GM12872 (cell line): ENCODE measurements at regions not wholly inside any gene's neighbourhood (a gene's known extent, or its start where the extent isn't known, plus 50 kb on each side); places are given as distances from the start of the nearest gene placed in this dataset.

Experiments
- TF ChIP-seq, protein P1 (sequence below): IDR thresholded peaks from 3 replicates; pipeline ENCODE4 v1.5.1; 2011; ENCODE audit warnings: low read depth, mild to moderate bottlenecking, low read length, moderate library complexity; ENCODE audit not compliant: insufficient read depth

- TF ChIP-seq, protein P1, sequence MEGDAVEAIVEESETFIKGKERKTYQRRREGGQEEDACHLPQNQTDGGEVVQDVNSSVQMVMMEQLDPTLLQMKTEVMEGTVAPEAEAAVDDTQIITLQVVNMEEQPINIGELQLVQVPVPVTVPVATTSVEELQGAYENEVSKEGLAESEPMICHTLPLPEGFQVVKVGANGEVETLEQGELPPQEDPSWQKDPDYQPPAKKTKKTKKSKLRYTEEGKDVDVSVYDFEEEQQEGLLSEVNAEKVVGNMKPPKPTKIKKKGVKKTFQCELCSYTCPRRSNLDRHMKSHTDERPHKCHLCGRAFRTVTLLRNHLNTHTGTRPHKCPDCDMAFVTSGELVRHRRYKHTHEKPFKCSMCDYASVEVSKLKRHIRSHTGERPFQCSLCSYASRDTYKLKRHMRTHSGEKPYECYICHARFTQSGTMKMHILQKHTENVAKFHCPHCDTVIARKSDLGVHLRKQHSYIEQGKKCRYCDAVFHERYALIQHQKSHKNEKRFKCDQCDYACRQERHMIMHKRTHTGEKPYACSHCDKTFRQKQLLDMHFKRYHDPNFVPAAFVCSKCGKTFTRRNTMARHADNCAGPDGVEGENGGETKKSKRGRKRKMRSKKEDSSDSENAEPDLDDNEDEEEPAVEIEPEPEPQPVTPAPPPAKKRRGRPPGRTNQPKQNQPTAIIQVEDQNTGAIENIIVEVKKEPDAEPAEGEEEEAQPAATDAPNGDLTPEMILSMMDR = no peak
Observed at GRCh38 chr11:8779732-8780131, 97.1 kb downstream of the RPL27A start.

GRCh38 chr11:8784954-8785353 lies 102.4 kb downstream of the RPL27A start:
- TF ChIP-seq, protein P1 = no peak

DNA sequence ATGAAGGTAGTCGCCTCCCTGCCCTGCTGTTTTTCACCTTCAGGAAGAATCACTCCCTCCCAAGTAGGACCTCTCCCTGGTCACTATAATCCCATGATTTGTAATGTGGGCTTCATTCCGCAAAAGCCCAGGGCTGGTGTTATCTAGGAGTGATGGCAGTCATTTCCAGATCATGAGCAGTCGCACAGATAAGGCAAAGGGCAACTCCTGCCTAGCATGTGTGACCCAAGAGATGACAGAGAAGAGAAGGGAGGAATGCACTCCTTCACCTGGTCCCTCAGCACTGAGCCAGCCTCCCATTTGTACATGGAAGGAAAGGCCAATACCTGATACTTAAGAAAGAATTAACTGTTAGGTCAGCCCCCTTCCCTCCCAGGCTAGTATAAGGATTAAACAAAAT lies 102.9 kb downstream of the RPL27A start:
- TF ChIP-seq, protein P1 = no peak

GRCh38 chr11:8785998-8786397 lies 103.4 kb downstream of the RPL27A start:
- TF ChIP-seq, protein P1 = no peak

GRCh38 chr11:8786933-8787332 lies 104.3 kb downstream of the RPL27A start:
- TF ChIP-seq, protein P1 = no peak

GRCh38 chr11:8787372-8787771 lies 104.8 kb downstream of the RPL27A start:
- TF ChIP-seq, protein P1 = no peak

- TF ChIP-seq, protein P1 = no peak
Observed at GRCh38 chr11:8788616-8789015, 106.0 kb downstream of the RPL27A start.

- TF ChIP-seq, protein P1 = no peak
Observed at GRCh38 chr11:8789864-8790263, 107.3 kb downstream of the RPL27A start.
